H1 (cell line): ENCODE measurements at regions not wholly inside any gene's neighbourhood (a gene's known extent, or its start where the extent isn't known, plus 50 kb on each side); places are given as distances from the start of the nearest gene placed in this dataset.

ENCODE experiments used
- CTCF ChIA-PET: fragments of 300-600 bp; sonication (Branson Sonifier 250); formaldehyde crosslinking; loops from one replicate; lab custom pipeline; 2021; ENCODE audit not compliant: partially characterized antibody; lab: Charles Lee
- POLR2A ChIA-PET: fragments of 300-600 bp; sonication (Branson Sonifier 250); formaldehyde crosslinking; loops from one replicate; lab custom pipeline; 2021; ENCODE audit warnings: inconsistent platforms; ENCODE audit not compliant: partially characterized antibody; lab: Charles Lee
- DNase-seq, 2 experiments: peaks; one replicate each; pipeline versions ENCODE4 v3.0.0 to v3.0.0-alpha.2; 2010 to 2022; ENCODE audit warnings: low spot score in 2 of 2, low read depth in 1 of 2, mixed read lengths in 1 of 2
- FAIRE-seq: peaks from 2 replicates; lab custom pipeline; 2011; peaks lifted over from hg19 to GRCh38; lab: Jason Lieb, UNC
- H2AFZ ChIP-seq: 2 replicates; pipeline ENCODE4 v1.8.1; 2012; ENCODE audit warnings: low read length, inconsistent platforms
- H2AK5ac ChIP-seq: 2 replicates; pipeline ENCODE4 v1.6.1; 2013; ENCODE audit warnings: low read depth, low read length
- H2BK120ac ChIP-seq: replicated peaks from 2 replicates; pipeline ENCODE3; 2013; ENCODE audit warnings: low read depth, low read length, inconsistent platforms
- H2BK12ac ChIP-seq: 2 replicates; pipeline ENCODE4 v1.6.1; 2013; ENCODE audit warnings: low read depth, low read length
- H2BK15ac ChIP-seq: 2 replicates; pipeline ENCODE4 v1.6.1; 2013; ENCODE audit warnings: low read length
- H2BK20ac ChIP-seq: 2 replicates; pipeline ENCODE4 v1.6.1; 2013; ENCODE audit warnings: low read length
- H2BK5ac ChIP-seq: 2 replicates; pipeline ENCODE4 v1.6.1; 2013; ENCODE audit warnings: low read depth, low read length
- H3K14ac ChIP-seq: 2 replicates; pipeline ENCODE4 v1.6.1; 2013; ENCODE audit warnings: inconsistent platforms; ENCODE audit not compliant: insufficient read length
- H3K18ac ChIP-seq: 2 replicates; pipeline ENCODE4 v1.6.1; 2013; ENCODE audit warnings: low read length; ENCODE audit errors: extremely low read depth
- H3K23ac ChIP-seq: 2 replicates; pipeline ENCODE4 v1.6.1; 2013; ENCODE audit warnings: inconsistent platforms; ENCODE audit not compliant: insufficient read length
- H3K23me2 ChIP-seq: 2 replicates; pipeline ENCODE4 v1.6.1; 2013; ENCODE audit warnings: low read depth, low read length
- H3K27ac ChIP-seq: 2 replicates; pipeline ENCODE4 v1.6.1; 2011; ENCODE audit warnings: low read depth, low read length, inconsistent platforms
- H3K27me3 ChIP-seq, 4 experiments: replicated peaks in 1 of 4; 1 replicate in 1 of 4; 2 replicates in 3 of 4; pipeline versions ENCODE4 v1.6.1 to v1.8.1; 2011 to 2013; ENCODE audit warnings: low read length in 3 of 4, mild to moderate bottlenecking in 3 of 4, inconsistent platforms in 2 of 4, mixed read lengths in 2 of 4, moderate library complexity in 1 of 4; ENCODE audit not compliant: control insufficient read depth in 3 of 4, insufficient read depth in 3 of 4; ENCODE audit errors: extremely low read depth in 1 of 4
- H3K36me3 ChIP-seq, 4 experiments: 2 replicates each; pipeline versions ENCODE4 v1.6.1 to v1.8.1; 2011 to 2013; ENCODE audit warnings: mild to moderate bottlenecking in 4 of 4, low read length in 3 of 4, moderate library complexity in 2 of 4, control low read depth in 1 of 4, inconsistent platforms in 1 of 4; ENCODE audit not compliant: insufficient read depth in 4 of 4, control insufficient read depth in 2 of 4
- H3K4ac ChIP-seq: replicated peaks from 2 replicates; pipeline ENCODE3; 2013; ENCODE audit warnings: low read length, low read depth, mixed read lengths, inconsistent platforms; ENCODE audit not compliant: insufficient read length
- H3K4me1 ChIP-seq, 4 experiments: replicated peaks in 1 of 4; 1 replicate in 1 of 4; 2 replicates in 3 of 4; pipeline versions ENCODE4 v1.6.1 to v1.8.1; 2011 to 2013; ENCODE audit warnings: low read length in 3 of 4, inconsistent platforms in 2 of 4, mixed read lengths in 1 of 4; ENCODE audit not compliant: insufficient read depth in 4 of 4, control insufficient read depth in 3 of 4
- H3K4me2 ChIP-seq, 2 experiments: 2 replicates each; pipeline versions ENCODE4 v1.6.1 to v1.8.1; 2011 to 2013; ENCODE audit warnings: low read depth in 2 of 2, low read length in 2 of 2, control low read depth in 1 of 2, inconsistent platforms in 1 of 2, mild to moderate bottlenecking in 1 of 2; ENCODE audit not compliant: insufficient read depth in 1 of 2
- H3K4me3 ChIP-seq, 4 experiments: fragments of 200-600, 300-600 bp in 1 of 4; sonication (generic), shearing (Covaris generic), sonication (Bioruptor Twin) in 1 of 4; 2 replicates each; pipeline versions ENCODE4 v1.5.1 to v1.8.1; 2011 to 2016; ENCODE audit warnings: low read length in 4 of 4, low read depth in 3 of 4, control low read depth in 2 of 4, inconsistent platforms in 2 of 4, mild to moderate bottlenecking in 2 of 4, mixed read lengths in 1 of 4, moderate library complexity in 1 of 4; ENCODE audit not compliant: insufficient read depth in 2 of 4; ENCODE audit errors: extremely low read depth in 1 of 4
- H3K56ac ChIP-seq: replicated peaks from 2 replicates; pipeline ENCODE3; 2013; ENCODE audit warnings: low read depth, mild to moderate bottlenecking, mixed read lengths, low read length, inconsistent platforms; ENCODE audit not compliant: insufficient read length
- H3K79me1 ChIP-seq: 2 replicates; pipeline ENCODE4 v1.6.1; 2013; ENCODE audit warnings: low read depth, low read length, control low read depth
- H3K79me2 ChIP-seq, 2 experiments: 2 replicates each; pipeline versions ENCODE4 v1.6.1 to v1.8.1; 2012 to 2013; ENCODE audit warnings: low read length in 2 of 2, mild to moderate bottlenecking in 2 of 2, inconsistent platforms in 1 of 2; ENCODE audit not compliant: insufficient read depth in 2 of 2, control insufficient read depth in 1 of 2
- H3K9ac ChIP-seq, 4 experiments: replicated peaks in 1 of 4; 1 replicate in 1 of 4; 2 replicates in 3 of 4; pipeline versions ENCODE4 v1.6.1 to v1.8.1; 2011 to 2013; ENCODE audit warnings: low read depth in 3 of 4, low read length in 3 of 4, control low read depth in 2 of 4, mild to moderate bottlenecking in 2 of 4, moderate library complexity in 2 of 4, inconsistent platforms in 1 of 4; ENCODE audit errors: extremely low read depth in 1 of 4
- H3K9me3 ChIP-seq, 2 experiments: 2 replicates each; pipeline versions ENCODE4 v1.6.1 to v1.8.1; 2012 to 2013; ENCODE audit warnings: mild to moderate bottlenecking in 2 of 2, moderate library complexity in 2 of 2, control low read depth in 1 of 2, inconsistent platforms in 1 of 2, low read depth in 1 of 2, low read length in 1 of 2, mixed read lengths in 1 of 2; ENCODE audit not compliant: insufficient read depth in 2 of 2
- H4K20me1 ChIP-seq, 2 experiments: replicated peaks in 1 of 2; 2 replicates each; pipeline versions ENCODE3 to v1.8.1; 2011 to 2013; ENCODE audit warnings: inconsistent platforms in 2 of 2, low read length in 2 of 2, mild to moderate bottlenecking in 1 of 2; ENCODE audit not compliant: insufficient read depth in 2 of 2, control insufficient read depth in 1 of 2
- H4K5ac ChIP-seq: 2 replicates; pipeline ENCODE4 v1.6.1; 2013; ENCODE audit warnings: low read length, low read depth, mixed read lengths, inconsistent platforms; ENCODE audit not compliant: insufficient read length
- H4K8ac ChIP-seq: 2 replicates; pipeline ENCODE4 v1.8.0; 2013; ENCODE audit warnings: mild to moderate bottlenecking, moderate library complexity, low read length, inconsistent platforms; ENCODE audit not compliant: insufficient read depth; ENCODE audit errors: extremely low read depth
- H4K91ac ChIP-seq: replicated peaks from 2 replicates; pipeline ENCODE3; 2013; ENCODE audit warnings: low read length, mixed read lengths, inconsistent platforms; ENCODE audit not compliant: insufficient read length
- CBX8 ChIP-seq: fragments of 300-800, 300-1000 bp; sonication (generic); IDR thresholded peaks from 2 replicates; pipeline ENCODE4 v1.7.1; 2016; ENCODE audit warnings: low read depth, low read length, borderline replicate concordance
- CREB1 ChIP-seq: IDR thresholded peaks from 2 replicates; pipeline ENCODE4 v1.6.1; 2012; ENCODE audit warnings: inconsistent platforms
- EGR1 ChIP-seq: IDR thresholded peaks from 2 replicates; pipeline ENCODE4 v1.6.1; 2011; ENCODE audit warnings: low read depth, low read length, borderline replicate concordance
- EZH2 ChIP-seq: fragments of 200-600 bp; sonication (generic); IDR thresholded peaks from 2 replicates; pipeline ENCODE4 v1.7.1; 2012; ENCODE audit warnings: low read depth, mild to moderate bottlenecking, moderate library complexity, low read length, inconsistent platforms; ENCODE audit not compliant: severe bottlenecking
- GTF2F1 ChIP-seq: IDR thresholded peaks from 2 replicates; pipeline ENCODE4 v1.6.1; 2012; ENCODE audit warnings: low read depth, low read length, improper control_type of control experiment, borderline replicate concordance
- HDAC2 ChIP-seq, 2 experiments: fragments of 300-600 bp in 1 of 2; sonication (generic) in 1 of 2; IDR thresholded peaks; 2 replicates each; pipeline ENCODE4 v1.6.1; 2011 to 2012; ENCODE audit warnings: low read depth in 2 of 2, low read length in 2 of 2, mild to moderate bottlenecking in 2 of 2, moderate library complexity in 2 of 2, borderline replicate concordance in 1 of 2, inconsistent platforms in 1 of 2
- KDM4A ChIP-seq: IDR thresholded peaks from one replicate; pipeline ENCODE4 v1.7.1; 2012; ENCODE audit warnings: low read depth, mild to moderate bottlenecking, moderate library complexity, low read length, inconsistent platforms; ENCODE audit not compliant: severe bottlenecking
- PHF8 ChIP-seq: fragments of 200-600 bp; sonication (generic); conservative IDR thresholded peaks from 2 replicates; pipeline ENCODE4 v1.7.1; 2012; ENCODE audit warnings: low read depth, mild to moderate bottlenecking, inconsistent platforms, low read length, moderate library complexity
- RNF2 ChIP-seq: fragments of 200-900, 300-1000 bp; sonication (generic); IDR thresholded peaks from 2 replicates; pipeline ENCODE4 v1.7.1; 2016; ENCODE audit warnings: borderline replicate concordance, low read depth, mild to moderate bottlenecking, antibody characterized with exemption, low read length; ENCODE audit not compliant: poor library complexity, severe bottlenecking; ENCODE audit errors: missing control alignments
- SP1 ChIP-seq: IDR thresholded peaks from 2 replicates; pipeline ENCODE4 v1.6.1; 2011; ENCODE audit warnings: low read depth, low read length
- USF2 ChIP-seq: IDR thresholded peaks from 2 replicates; pipeline ENCODE4 v1.6.1; 2011; ENCODE audit warnings: low read length, improper control_type of control experiment
- ZNF274 ChIP-seq: IDR thresholded peaks from 2 replicates; pipeline ENCODE4 v1.7.0; 2012; ENCODE audit warnings: low read length, borderline replicate concordance; ENCODE audit errors: extremely low read depth
- WGBS, 2 experiments: shearing (Covaris generic) in 1 of 2; methylation state at CpG; one replicate each; pipeline versions ENCODE4 v1.1.6 to v1.1.7; 2013 to 2015; ENCODE audit warnings: low lambda C conversion rate in 2 of 2, mixed read lengths in 2 of 2, inconsistent platforms in 1 of 2, low coverage in 1 of 2, missing lambda C conversion rate in 1 of 2; ENCODE audit not compliant: insufficient replicate concordance in 2 of 2, insufficient coverage in 1 of 2, insufficient read length in 1 of 2; ENCODE audit errors: extremely low coverage in 1 of 2, missing lambda C conversion rate in 1 of 2; 5-methylcytosine and 5-hydroxymethylcytosine counted together
- TF ChIP-seq, protein P1 (sequence below): IDR thresholded peaks from 2 replicates; pipeline ENCODE4 v1.6.1; 2012; ENCODE audit warnings: inconsistent platforms

DNA sequence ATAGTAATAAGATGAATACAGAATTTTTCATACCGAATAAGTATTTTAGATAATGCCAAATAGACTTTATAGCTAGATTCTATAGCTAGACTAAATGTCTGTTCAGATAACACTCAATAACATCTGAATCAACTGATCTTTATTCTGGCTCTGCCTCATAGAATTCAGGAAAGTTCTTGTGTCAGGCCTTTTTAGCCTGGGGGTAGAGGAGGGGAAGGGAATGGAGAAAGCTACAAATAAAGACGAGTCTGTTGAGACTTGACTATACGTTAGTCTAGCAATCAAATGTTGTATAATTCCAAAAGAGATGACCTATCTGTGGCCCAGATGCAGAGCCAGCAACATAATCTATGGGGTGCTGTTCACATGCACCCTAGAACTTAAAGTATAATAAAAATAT, 106.6 kb upstream of the ABI3BP start:
- Histone ChIP-seq H2BK12ac (no peak overlapping the region), H3K36me3 (no peaks in the 10 kb centered on the region), H3K18ac (no peak overlapping the region), H3K14ac (no peak overlapping the region), H2BK120ac (no peak overlapping the region), H3K56ac (no peak overlapping the region), H2BK15ac (no peak overlapping the region), H4K91ac (no peak overlapping the region), H4K5ac (no peak overlapping the region), H4K8ac (no peak overlapping the region), H3K79me2 (no peaks in the 10 kb centered on the region), H3K9ac (no peak overlapping the region), H3K27me3 (no peaks in the 10 kb centered on the region), H3K27ac (no peak overlapping the region), H3K4me2 (no peak overlapping the region), H3K4me3 (no peak overlapping the region), H2BK20ac (no peak overlapping the region), H3K79me1 (no peaks in the 10 kb centered on the region), H3K9me3 (no peaks in the 10 kb centered on the region), H3K23me2 (no peaks in the 10 kb centered on the region), H3K23ac (no peak overlapping the region), H4K20me1 (no peaks in the 10 kb centered on the region), H2BK5ac (no peak overlapping the region), H3K4ac (no peak overlapping the region), H3K4me1 (no peaks in the 10 kb centered on the region), H2AK5ac (no peak overlapping the region), H2AFZ (no peak overlapping the region)
- CTCF ChIA-PET = no interaction called here
- no peak for DNase-seq
- POLR2A ChIA-PET = no interaction called here
- TF ChIP-seq KDM4A = no peak
- no peak for TF ChIP-seq CBX8
- no peak for TF ChIP-seq RNF2
- no peak for TF ChIP-seq EZH2
- TF ChIP-seq, protein P1, sequence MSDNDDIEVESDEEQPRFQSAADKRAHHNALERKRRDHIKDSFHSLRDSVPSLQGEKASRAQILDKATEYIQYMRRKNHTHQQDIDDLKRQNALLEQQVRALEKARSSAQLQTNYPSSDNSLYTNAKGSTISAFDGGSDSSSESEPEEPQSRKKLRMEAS = no peak
- no peak for TF ChIP-seq USF2
- no peak for TF ChIP-seq CREB1
- no peak for TF ChIP-seq HDAC2 (IDR thresholded peaks at IDR 0.05; ENCODE audit: borderline replicate concordance in 1 of 2, low read depth in 2 of 2, low read length in 2 of 2)
- no peak for TF ChIP-seq PHF8
- TF ChIP-seq EGR1 = no peak
- no peak for TF ChIP-seq ZNF274
- no peak for TF ChIP-seq GTF2F1
- TF ChIP-seq SP1 = no peak
- FAIRE-seq = no peak
- 86% methylated on average over 3 of the region's 3 CpGs; no CpG with 5 or more reads in 1 of the 2 experiments for WGBS, 2 experiments
